Prostate gland (tissue), 2 donors: ENCODE measurements at regions not wholly inside any gene's neighbourhood (a gene's known extent, or its start where the extent isn't known, plus 50 kb on each side); places are given as distances from the start of the nearest gene placed in this dataset.

Experiments used
- DNase-seq: peaks from one replicate; pipeline ENCODE4 v3.0.0-alpha.2; 2019; ENCODE audit warnings: low spot score
- H3K27ac ChIP-seq, 2 donors: fragments of 200-600 bp; sonication (generic); 2 replicates each; pipeline ENCODE4 v1.5.1; 2017 to 2019
- H3K27me3 ChIP-seq: fragments of 200-600 bp; sonication (generic); replicated peaks from 2 replicates; pipeline ENCODE4 v1.5.1; 2019; ENCODE audit not compliant: insufficient read depth
- H3K36me3 ChIP-seq, 2 donors: fragments of 200-600 bp; sonication (generic); 1 replicate in 1 of 2; 2 replicates in 1 of 2; pipeline versions ENCODE4 v1.5.1 to v1.8.1; 2017 to 2019
- H3K4me1 ChIP-seq: fragments of 200-600 bp; sonication (generic); replicated peaks from 2 replicates; pipeline ENCODE4 v1.5.1; 2019
- H3K4me3 ChIP-seq, 2 donors: fragments of 200-600 bp; sonication (generic); 2 replicates each; pipeline ENCODE4 v1.5.1; 2017 to 2019
- H3K9me3 ChIP-seq: fragments of 200-600 bp; sonication (generic); 2 replicates; pipeline ENCODE4 v1.5.1; 2017
- CTCF ChIP-seq, 4 experiments: fragments of 200-600 bp in 2 of 4; fragments of 450-650 bp in 2 of 4; sonication (generic) in 2 of 4; IDR thresholded peaks; 1 replicate in 3 of 4; 2 replicates in 1 of 4; pipeline ENCODE4 v1.5.1; 2016 to 2019; ENCODE audit warnings: antibody characterized with exemption in 4 of 4, mild to moderate bottlenecking in 2 of 4, moderate library complexity in 2 of 4
- POLR2A ChIP-seq: fragments of 450-650 bp; IDR thresholded peaks from one replicate; pipeline ENCODE4 v1.6.1; 2016; ENCODE audit warnings: antibody characterized with exemption, mild to moderate bottlenecking
- POLR2AphosphoS5 ChIP-seq: sonication (generic); formaldehyde crosslinking; IDR thresholded peaks from one replicate; pipeline ENCODE4 v1.6.1; 2017; ENCODE audit warnings: antibody characterized with exemption
- WGBS: methylation state at CpG from one replicate; pipeline ENCODE4 v1.1.5; 2018; 5-methylcytosine and 5-hydroxymethylcytosine counted together
- intact Hi-C: fragments of 100-400 bp; cut with DNase I; formaldehyde crosslinking; loops from one replicate; pipeline ENCODE4 v1.14.2; 2022

GRCh38 chr13:109301276-109301675 is 485.1 kb downstream of the IRS2 start:
- no peak for DNase-seq
- TF ChIP-seq CTCF (IDR thresholded peaks at IDR 0.05) (no peak), POLR2AphosphoS5 (no peak), POLR2A (no peak)
- Histone ChIP-seq H3K27me3 (no peaks in the 10 kb centered on the region), H3K36me3 (no peaks in the 10 kb centered on the region), H3K4me1 (no peaks in the 10 kb centered on the region), H3K27ac (no peak overlapping the region), H3K9me3 (no peaks in the 10 kb centered on the region), H3K4me3 (no peak overlapping the region)
- intact Hi-C loops = no loop called here
- 86% methylated on average over 4 of the region's 4 CpGs for WGBS

- Histone ChIP-seq H3K4me3 (no peak overlapping the region), H3K36me3 (no peaks in the 10 kb centered on the region), H3K9me3 (no peaks in the 10 kb centered on the region), H3K4me1 (no peaks in the 10 kb centered on the region), H3K27ac (no peak overlapping the region), H3K27me3 (no peaks in the 10 kb centered on the region)
- DNase-seq = no peak
- intact Hi-C loops = no loop called here
- 81% methylated on average over 2 of the region's 2 CpGs for WGBS
- TF ChIP-seq CTCF (IDR thresholded peaks at IDR 0.05) = no peak
- TF ChIP-seq POLR2A = no peak
- TF ChIP-seq POLR2AphosphoS5 = no peak
Observed at GRCh38 chr13:109297628-109298027, 488.8 kb downstream of the IRS2 start.

GRCh38 chr13:109293166-109293565 is 493.2 kb downstream of the IRS2 start:
- intact Hi-C loops = no loop called here
- Histone ChIP-seq H3K9me3 (no peaks in the 10 kb centered on the region), H3K36me3 (no peaks in the 10 kb centered on the region), H3K27me3 (no peaks in the 10 kb centered on the region), H3K4me3 (no peak overlapping the region), H3K27ac (no peak overlapping the region), H3K4me1 (no peaks in the 10 kb centered on the region)
- TF ChIP-seq POLR2AphosphoS5 (no peak), POLR2A (no peak), CTCF (IDR thresholded peaks at IDR 0.05) (no peak)
- no peak for DNase-seq
- WGBS = 100% methylated on average over 3 of the region's 3 CpGs

GRCh38 chr13:109288151-109288709 is 498.2 kb downstream of the IRS2 start:
- Histone ChIP-seq H3K27me3 (no peaks in the 10 kb centered on the region), H3K9me3 (no peaks in the 10 kb centered on the region), H3K4me1 (no peaks in the 10 kb centered on the region), H3K36me3 (no peaks in the 10 kb centered on the region), H3K27ac (no peak overlapping the region), H3K4me3 (no peak overlapping the region)
- 58% methylated on average over 6 of the region's 6 CpGs for WGBS
- intact Hi-C loops = no loop called here
- TF ChIP-seq POLR2AphosphoS5 (no peak), POLR2A (no peak), CTCF (IDR thresholded peaks at IDR 0.05) (no peak)
- no peak for DNase-seq

GRCh38 chr13:109287553-109287952 is 498.8 kb downstream of the IRS2 start:
- Histone ChIP-seq H3K36me3 (no peaks in the 10 kb centered on the region), H3K4me3 (no peak overlapping the region), H3K27me3 (no peaks in the 10 kb centered on the region), H3K4me1 (no peaks in the 10 kb centered on the region), H3K9me3 (no peaks in the 10 kb centered on the region), H3K27ac (no peak overlapping the region)
- no peak for TF ChIP-seq POLR2A
- no peak for TF ChIP-seq CTCF (IDR thresholded peaks at IDR 0.05)
- TF ChIP-seq POLR2AphosphoS5 = no peak
- no peak for DNase-seq
- intact Hi-C loops = no loop called here
